PC-3 (cell line): ENCODE measurements at regions not wholly inside any gene's neighbourhood (a gene's known extent, or its start where the extent isn't known, plus 50 kb on each side); places are given as distances from the start of the nearest gene placed in this dataset.

Experiments
- EZH2 ChIP-seq: fragments of 300-600 bp; sonication (generic); IDR thresholded peaks from one replicate; pipeline ENCODE4 v1.6.1; 2017; ENCODE audit warnings: antibody characterized with exemption, mild to moderate bottlenecking, low read length; ENCODE audit not compliant: unreplicated experiment
- TF ChIP-seq, protein P1 (sequence below): fragments of 300-600 bp; sonication (generic); conservative IDR thresholded peaks from 2 replicates; pipeline ENCODE4 v1.5.1; 2017; ENCODE audit warnings: antibody characterized with exemption, low read depth, mild to moderate bottlenecking, low read length

DNA sequence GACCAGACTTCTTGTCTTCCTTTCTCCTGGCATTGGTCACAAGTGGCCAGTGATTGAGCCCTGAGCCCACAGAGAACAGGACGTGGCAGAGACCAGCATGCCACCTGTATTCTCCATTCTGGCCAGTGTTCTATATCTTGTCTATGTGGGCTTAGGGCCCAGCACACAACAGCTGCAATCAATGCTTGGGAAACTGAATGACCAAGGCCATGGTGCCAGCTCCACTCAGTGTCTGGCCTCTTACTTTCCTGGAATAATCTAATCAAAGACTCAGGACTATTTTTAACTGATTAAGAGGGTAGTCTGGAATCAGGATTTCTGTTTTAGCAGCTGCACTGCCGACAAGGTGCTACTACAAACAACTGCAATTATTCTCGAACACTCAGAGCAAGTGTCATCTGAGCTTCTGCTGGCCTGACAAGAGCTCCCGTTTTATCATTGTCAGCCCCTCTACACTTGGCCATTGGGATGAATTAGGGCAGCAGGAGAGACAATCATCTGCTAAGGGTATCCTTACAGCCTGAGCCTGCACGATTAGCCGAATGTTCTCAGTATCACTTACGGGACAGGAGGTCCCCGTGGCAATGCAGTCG, 74.4 kb upstream of the GRIK3 start:
- TF ChIP-seq, protein P1, sequence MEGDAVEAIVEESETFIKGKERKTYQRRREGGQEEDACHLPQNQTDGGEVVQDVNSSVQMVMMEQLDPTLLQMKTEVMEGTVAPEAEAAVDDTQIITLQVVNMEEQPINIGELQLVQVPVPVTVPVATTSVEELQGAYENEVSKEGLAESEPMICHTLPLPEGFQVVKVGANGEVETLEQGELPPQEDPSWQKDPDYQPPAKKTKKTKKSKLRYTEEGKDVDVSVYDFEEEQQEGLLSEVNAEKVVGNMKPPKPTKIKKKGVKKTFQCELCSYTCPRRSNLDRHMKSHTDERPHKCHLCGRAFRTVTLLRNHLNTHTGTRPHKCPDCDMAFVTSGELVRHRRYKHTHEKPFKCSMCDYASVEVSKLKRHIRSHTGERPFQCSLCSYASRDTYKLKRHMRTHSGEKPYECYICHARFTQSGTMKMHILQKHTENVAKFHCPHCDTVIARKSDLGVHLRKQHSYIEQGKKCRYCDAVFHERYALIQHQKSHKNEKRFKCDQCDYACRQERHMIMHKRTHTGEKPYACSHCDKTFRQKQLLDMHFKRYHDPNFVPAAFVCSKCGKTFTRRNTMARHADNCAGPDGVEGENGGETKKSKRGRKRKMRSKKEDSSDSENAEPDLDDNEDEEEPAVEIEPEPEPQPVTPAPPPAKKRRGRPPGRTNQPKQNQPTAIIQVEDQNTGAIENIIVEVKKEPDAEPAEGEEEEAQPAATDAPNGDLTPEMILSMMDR: no peak
- no peak for TF ChIP-seq EZH2
